Fibroblast of lung (primary cell): ENCODE measurements at regions not wholly inside any gene's neighbourhood (a gene's known extent, or its start where the extent isn't known, plus 50 kb on each side); places are given as distances from the start of the nearest gene placed in this dataset.

ENCODE experiments used
- DNase-seq, 2 donors: peaks; one replicate each; pipeline versions ENCODE4 v3.0.0 to v3.0.0-alpha.2; 2010; ENCODE audit warnings: low read depth in 2 of 2
- H2AFZ ChIP-seq: 2 replicates; pipeline ENCODE4 v1.5.1; 2012; ENCODE audit warnings: low read length, control low read depth, inconsistent platforms
- H3K27ac ChIP-seq: 2 replicates; pipeline ENCODE4 v1.5.1; 2011; ENCODE audit warnings: low read length, control low read depth; ENCODE audit not compliant: insufficient read depth
- H3K27me3 ChIP-seq: 2 replicates; pipeline ENCODE4 v1.5.1; 2011; ENCODE audit warnings: mild to moderate bottlenecking, low read length; ENCODE audit not compliant: control insufficient read depth, insufficient read depth
- H3K36me3 ChIP-seq: 2 replicates; pipeline ENCODE4 v1.5.1; 2011; ENCODE audit warnings: low read length; ENCODE audit not compliant: control insufficient read depth, insufficient read depth
- H3K4me1 ChIP-seq: 2 replicates; pipeline ENCODE4 v1.5.1; 2011; ENCODE audit warnings: low read length; ENCODE audit not compliant: control insufficient read depth, insufficient read depth; ENCODE audit errors: extremely low read depth
- H3K4me2 ChIP-seq: 2 replicates; pipeline ENCODE4 v1.5.1; 2011; ENCODE audit warnings: low read length, control low read depth; ENCODE audit not compliant: insufficient read depth; ENCODE audit errors: extremely low read depth
- H3K4me3 ChIP-seq, 4 experiments: fragments of 200-600 bp in 1 of 4; sonication (generic) in 1 of 4; replicated peaks in 1 of 4; 2 replicates each; pipeline ENCODE4 v1.5.1; 2011 to 2016; ENCODE audit warnings: low read length in 4 of 4, low read depth in 3 of 4, mild to moderate bottlenecking in 3 of 4, control low read depth in 2 of 4, inconsistent platforms in 1 of 4, mixed read lengths in 1 of 4; ENCODE audit not compliant: insufficient read depth in 1 of 4; ENCODE audit errors: control extremely low read depth in 1 of 4
- H3K79me2 ChIP-seq: 2 replicates; pipeline ENCODE4 v1.5.1; 2012; ENCODE audit warnings: mild to moderate bottlenecking, low read length, inconsistent platforms; ENCODE audit not compliant: control insufficient read depth, insufficient read depth
- H3K9ac ChIP-seq: 2 replicates; pipeline ENCODE4 v1.5.1; 2011; ENCODE audit warnings: mild to moderate bottlenecking, low read length, control low read depth; ENCODE audit not compliant: insufficient read depth
- H3K9me3 ChIP-seq: 2 replicates; pipeline ENCODE4 v1.5.1; 2012; ENCODE audit warnings: low read depth, low read length; ENCODE audit not compliant: control insufficient read depth, insufficient read depth
- H4K20me1 ChIP-seq: 2 replicates; pipeline ENCODE4 v1.5.1; 2011; ENCODE audit warnings: low read length; ENCODE audit not compliant: control insufficient read depth, insufficient read depth; ENCODE audit errors: extremely low read depth
- CTCF ChIP-seq, 2 donors: IDR thresholded peaks in 1 of 2; conservative IDR thresholded peaks in 1 of 2; 1 replicate in 1 of 2; 2 replicates in 1 of 2; pipeline ENCODE4 v1.5.1; 2011 to 2012; ENCODE audit warnings: low read length in 2 of 2, control low read depth in 1 of 2, inconsistent platforms in 1 of 2, low read depth in 1 of 2, mild to moderate bottlenecking in 1 of 2
- EZH2 ChIP-seq: IDR thresholded peaks from 2 replicates; pipeline ENCODE4 v1.5.1; 2012; ENCODE audit warnings: low read length, control low read depth, mild to moderate bottlenecking; ENCODE audit errors: missing control alignments

- DNase-seq = no peak
- H3K27ac ChIP-seq = no peak overlapping the region
- no peaks in the 10 kb centered on the region for H3K4me1 ChIP-seq
- H3K27me3 ChIP-seq = no peaks in the 10 kb centered on the region
- no peak for TF ChIP-seq EZH2
- TF ChIP-seq CTCF (conservative IDR thresholded peaks at IDR 0.05 in 1 of 2, IDR thresholded peaks at IDR 0.05 in 1 of 2; ENCODE audit: low read depth in 1 of 2, low read length in 2 of 2) = no peak
- H2AFZ ChIP-seq = no peak overlapping the region
- no peak overlapping the region for H3K9ac ChIP-seq
- H4K20me1 ChIP-seq = no peaks in the 10 kb centered on the region
- no peaks in the 10 kb centered on the region for H3K36me3 ChIP-seq
- no peaks in the 10 kb centered on the region for H3K79me2 ChIP-seq
- no peak overlapping the region for H3K4me2 ChIP-seq
- no peaks in the 10 kb centered on the region for H3K9me3 ChIP-seq
- no peak overlapping the region for H3K4me3 ChIP-seq
Observed at GRCh38 chr4:117227925-117228324, 142.5 kb upstream of the TRAM1L1 start.

GRCh38 chr4:117239434-117239833 is 154.1 kb upstream of the TRAM1L1 start:
- Histone ChIP-seq H2AFZ (no peak overlapping the region), H3K9me3 (no peaks in the 10 kb centered on the region), H3K4me2 (no peak overlapping the region), H3K27me3 (no peaks in the 10 kb centered on the region), H3K4me3 (no peak overlapping the region), H3K27ac (no peak overlapping the region), H3K4me1 (no peaks in the 10 kb centered on the region), H3K36me3 (no peaks in the 10 kb centered on the region), H4K20me1 (no peaks in the 10 kb centered on the region), H3K9ac (no peak overlapping the region), H3K79me2 (no peaks in the 10 kb centered on the region)
- no peak for DNase-seq
- TF ChIP-seq EZH2 (no peak), CTCF (conservative IDR thresholded peaks at IDR 0.05 in 1 of 2, IDR thresholded peaks at IDR 0.05 in 1 of 2; ENCODE audit: low read depth in 1 of 2, low read length in 2 of 2) (no peak)

GRCh38 chr4:117249333-117249732 is 164.0 kb upstream of the TRAM1L1 start:
- no peak overlapping the region for H3K9ac ChIP-seq
- no peaks in the 10 kb centered on the region for H3K79me2 ChIP-seq
- DNase-seq = no peak
- no peak overlapping the region for H3K27ac ChIP-seq
- no peak for TF ChIP-seq EZH2
- no peak for TF ChIP-seq CTCF (conservative IDR thresholded peaks at IDR 0.05 in 1 of 2, IDR thresholded peaks at IDR 0.05 in 1 of 2; ENCODE audit: low read depth in 1 of 2, low read length in 2 of 2)
- no peak overlapping the region for H3K4me3 ChIP-seq
- no peak overlapping the region for H3K4me2 ChIP-seq
- no peaks in the 10 kb centered on the region for H3K36me3 ChIP-seq
- no peaks in the 10 kb centered on the region for H3K9me3 ChIP-seq
- H2AFZ ChIP-seq = no peak overlapping the region
- no peaks in the 10 kb centered on the region for H3K27me3 ChIP-seq
- H3K4me1 ChIP-seq = no peaks in the 10 kb centered on the region
- no peaks in the 10 kb centered on the region for H4K20me1 ChIP-seq
